ENCODE measurements at regions not wholly inside any gene's neighbourhood (a gene's known extent, or its start where the extent isn't known, plus 50 kb on each side); places are given as distances from the start of the nearest gene placed in this dataset.
"Not testable (repeated sequence)": the region's sequence is repeated elsewhere in the genome, so short reads cannot be mapped to it uniquely, and the experiment has no call there.

DNA sequence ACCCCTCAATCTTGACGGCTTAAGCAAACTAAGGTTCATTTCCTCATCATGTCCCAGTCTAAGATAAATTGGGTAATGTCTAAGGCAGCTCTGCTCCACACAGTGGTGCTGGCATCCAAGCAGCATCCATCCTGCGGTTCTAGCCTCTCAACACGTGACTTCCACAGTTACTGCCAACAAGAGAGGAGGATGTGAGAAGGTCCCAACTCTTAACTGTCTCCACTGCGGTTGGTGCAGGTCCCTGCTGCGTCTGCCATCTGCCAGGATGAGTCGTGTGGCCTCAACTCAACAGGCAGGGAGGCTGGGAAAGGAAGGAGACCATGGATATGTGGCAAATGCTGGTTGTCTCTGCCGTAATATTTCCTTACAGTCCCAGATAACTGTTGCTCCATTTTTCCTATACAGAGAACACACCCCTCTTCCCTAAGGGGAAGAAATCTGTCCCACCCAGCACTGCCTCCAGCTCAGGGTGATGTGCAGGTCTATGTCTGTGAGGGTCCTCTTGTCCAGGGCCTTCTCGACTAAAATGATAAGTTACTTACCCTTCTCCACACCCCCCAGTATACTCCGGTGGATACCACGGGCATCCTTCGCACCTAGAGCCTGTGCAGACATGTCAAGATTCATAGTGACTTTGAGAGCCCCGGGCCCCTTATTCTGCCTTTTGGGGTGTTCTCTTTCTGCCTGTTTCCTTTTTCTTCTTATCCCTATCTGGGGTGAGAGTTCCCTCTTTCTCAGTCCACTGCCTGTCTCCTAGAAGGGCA is 64.7 kb downstream of the KCNJ18 start:
- DNase-seq, result no peak

DNA sequence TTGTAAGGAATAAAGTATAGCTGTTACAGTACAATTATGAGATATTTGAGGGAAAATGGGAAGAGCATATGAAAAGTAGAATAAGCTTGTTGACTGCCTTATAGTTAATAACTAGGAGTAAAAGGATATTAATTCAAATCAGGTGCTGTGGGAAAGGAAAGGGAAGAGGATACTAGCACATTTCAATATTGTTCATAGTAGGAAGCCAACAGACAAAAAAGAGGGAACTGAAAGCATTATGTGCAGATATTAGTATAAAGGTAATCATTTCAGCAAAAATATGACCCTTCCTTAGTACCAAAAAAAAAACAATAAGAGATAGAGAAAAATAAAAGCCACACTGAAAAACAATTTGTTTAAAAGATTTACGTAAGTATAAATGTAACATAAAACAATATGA is 67.3 kb downstream of the KCNJ18 start:
- DNase-seq, result not testable (repeated sequence)

DNA sequence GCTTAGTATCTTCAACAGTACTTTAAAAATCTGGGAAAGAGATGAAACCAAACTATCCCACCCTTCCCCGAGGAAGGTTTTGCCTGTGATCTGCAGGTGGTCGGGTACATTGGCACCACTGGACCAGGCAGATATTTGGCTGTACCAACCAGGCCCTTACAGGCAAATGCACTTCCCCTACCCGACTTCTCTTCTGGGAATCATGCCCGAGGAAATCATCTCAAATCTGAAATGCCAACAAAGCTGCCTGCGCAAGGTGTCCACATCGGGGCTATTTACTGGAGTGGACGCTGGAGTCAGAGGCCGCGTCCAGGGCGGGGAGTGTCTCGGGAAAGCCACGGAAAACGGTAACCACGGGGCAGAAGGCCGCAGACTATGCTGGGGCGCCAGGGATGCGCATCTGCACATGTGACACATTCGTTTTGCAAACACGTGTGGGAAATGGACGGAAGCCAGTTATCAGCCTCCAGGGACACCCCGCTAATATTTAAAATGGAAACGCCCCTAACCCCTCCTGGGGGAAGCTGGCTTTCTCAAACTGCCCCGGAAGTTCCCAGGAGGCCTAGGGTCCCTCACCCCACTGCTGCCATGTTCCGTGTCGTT is 71.5 kb downstream of the KCNJ18 start:
- DNase-seq, result not testable (repeated sequence)

DNA sequence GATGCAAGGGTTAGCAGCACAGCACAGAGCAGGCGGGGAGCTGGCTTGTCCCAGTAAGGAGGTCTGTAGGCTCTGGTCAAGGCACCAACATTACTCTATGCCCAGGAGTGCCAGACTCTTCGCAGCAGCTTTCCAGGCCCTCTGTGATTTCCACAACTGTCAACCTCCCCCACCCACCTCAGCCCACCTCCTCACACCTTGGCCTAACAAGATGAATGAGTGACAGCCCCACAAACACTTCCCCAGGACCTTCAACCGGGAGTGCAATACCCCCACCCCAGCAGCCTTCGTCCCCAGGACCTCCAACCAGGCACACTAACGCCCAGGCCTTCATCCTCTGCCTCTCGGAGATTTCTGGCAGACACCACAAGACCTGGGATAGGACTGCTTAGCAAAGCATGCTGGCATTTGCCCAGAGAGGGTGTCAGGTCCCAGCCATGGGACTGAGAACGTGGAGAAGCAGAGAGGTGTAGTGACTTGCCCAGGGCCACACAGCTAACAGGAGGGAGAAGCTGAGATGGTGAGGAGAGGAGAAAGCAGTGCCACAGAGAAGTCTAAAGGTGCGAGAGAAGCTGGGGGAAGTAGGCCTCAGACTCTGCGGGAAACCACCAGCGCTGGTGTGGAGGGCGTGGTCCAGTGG is 73.4 kb downstream of the KCNJ18 start:
- not testable (repeated sequence) for DNase-seq

DNA sequence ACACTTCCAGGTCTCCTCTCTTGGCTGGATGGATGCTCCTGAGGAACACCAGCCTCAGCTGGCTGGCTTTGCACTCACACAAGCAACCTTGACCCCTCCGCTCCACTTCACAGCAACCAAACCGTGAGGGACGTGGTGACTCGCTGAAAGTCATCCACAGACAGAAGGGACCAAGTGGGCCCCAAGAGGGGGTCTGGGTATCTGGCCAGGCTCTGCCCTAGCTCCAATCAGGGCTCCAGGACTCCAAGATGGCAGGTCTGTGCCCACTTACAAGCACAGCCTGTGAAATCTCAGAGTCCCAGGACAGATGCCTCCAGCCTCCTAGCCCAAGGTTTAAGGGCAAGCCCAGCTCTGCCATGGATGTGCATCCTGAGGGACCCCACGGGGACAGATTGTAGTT is 74.2 kb downstream of the KCNJ18 start:
- not testable (repeated sequence) for DNase-seq

DNA sequence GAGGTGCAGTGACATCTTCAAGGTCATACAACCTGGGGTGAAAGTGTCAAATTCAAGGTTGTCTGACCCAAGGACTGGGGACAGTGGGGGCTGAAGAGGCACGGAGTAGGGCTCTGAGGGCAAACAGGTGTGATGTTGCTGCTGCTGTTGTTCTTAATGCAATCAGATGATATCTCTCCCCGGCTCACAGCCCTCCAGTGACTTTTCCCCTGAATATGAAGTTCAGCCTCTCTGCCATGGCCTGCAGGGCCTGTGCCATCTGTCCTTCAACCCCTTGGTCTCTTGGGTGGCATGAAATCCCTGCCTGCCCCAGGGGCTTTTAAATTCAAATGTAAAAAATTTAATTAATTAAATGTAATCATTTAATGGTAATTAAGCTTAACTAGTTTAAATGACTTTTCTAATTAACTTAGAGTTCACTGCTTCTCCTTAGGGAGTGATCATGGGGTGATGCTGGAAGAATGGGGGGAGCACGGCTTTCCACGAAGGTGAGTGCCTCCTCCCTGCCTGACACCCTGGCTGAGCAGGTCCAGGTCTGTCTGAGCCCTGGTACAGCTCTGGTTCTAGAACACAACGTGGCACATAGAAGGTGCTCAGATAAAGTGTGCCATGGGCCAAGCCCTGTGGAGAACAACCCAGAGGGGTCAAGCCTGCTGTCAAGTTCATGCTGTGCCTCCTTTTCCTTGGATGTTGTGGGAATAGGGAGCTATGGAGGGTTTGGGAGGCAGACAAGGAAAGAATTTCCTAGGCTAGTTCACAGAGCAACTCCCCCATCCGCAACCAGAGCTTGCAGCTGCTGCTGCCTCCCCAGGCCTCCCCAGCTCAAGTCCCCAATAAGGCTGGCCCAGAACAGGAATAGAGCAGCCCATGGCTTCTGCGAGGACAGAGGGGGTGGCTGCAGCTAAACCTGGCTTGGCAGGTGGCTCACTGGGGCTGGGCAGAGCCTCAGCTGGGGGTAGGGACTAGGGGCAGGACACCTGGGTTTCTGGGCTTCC is 75.1 kb downstream of the KCNJ18 start:
- not testable (repeated sequence) for DNase-seq

DNA sequence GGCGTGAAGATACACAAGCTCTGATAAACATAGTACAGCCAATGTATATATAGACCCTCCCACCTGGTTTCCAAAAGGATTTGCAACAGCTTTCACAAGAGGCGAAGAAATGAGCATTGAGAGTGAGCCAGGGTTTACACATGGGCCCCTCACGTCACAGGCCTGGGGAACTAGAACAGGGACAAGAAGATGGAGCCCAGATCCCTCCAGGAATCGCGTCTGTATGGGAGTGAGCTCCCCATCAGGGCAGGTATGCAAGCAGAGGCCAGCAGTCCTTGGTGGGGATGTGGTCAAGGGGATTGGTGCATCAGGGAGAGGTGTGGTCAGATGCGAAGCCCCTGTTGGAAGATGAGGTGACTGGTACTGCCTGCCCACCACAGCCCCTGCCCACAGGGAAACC is 75.9 kb downstream of the KCNJ18 start:
- DNase-seq, result not testable (repeated sequence)

DNA sequence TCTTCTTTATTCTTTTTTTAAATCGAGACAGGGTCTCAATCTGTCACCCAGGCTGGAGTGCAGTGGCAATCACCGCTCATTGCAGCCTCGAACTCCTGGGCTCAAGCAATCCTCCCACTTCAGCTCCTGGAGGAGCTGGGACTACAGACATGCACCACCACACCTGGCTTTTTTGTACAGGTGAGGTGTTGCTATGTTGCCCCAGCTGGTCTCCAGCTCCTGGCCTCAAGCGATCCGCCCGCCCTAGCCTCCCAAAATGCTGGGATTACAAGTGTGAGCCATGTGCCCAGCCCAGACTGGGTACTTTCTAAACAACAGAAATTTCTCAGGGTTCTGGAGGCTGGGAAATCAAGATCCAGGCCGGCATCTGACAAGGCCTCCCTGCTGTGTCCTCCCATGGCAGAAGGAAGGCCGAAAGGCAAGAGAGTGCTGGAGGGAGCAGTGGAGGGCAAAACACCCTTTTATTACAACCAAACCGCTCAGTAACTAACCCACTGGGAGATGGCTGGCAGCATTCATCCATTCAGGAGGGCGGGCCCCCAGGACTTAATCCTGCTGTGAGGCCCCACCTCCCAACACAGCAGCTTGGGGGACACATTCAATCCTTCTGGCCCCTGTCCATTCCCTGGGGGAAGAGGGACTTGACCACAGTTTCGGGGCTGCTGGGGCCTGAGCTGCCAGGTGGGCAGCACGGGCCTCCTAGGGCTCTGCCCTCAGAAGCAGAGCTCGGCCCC is 76.6 kb downstream of the KCNJ18 start:
- not testable (repeated sequence) for DNase-seq

DNA sequence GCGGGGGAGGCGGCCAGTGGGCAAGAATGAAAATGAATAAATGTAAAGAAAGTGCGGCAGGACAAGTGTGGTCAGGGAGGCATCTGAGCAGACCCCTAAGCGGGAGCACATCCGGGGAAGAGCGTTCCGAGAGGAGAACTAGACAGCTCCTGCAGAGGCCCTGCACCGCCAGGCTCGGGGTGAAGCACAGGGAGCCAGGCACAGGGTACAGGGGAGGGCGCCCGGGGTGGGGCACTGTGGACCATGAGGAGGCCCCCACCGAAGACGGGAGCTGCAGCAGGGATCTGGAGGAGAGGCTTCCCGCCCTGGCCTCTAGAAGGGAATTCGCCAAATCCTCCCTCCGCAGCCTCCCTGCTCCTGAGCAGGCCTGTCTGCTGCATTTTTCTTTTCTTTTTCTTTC is 77.5 kb downstream of the KCNJ18 start:
- DNase-seq, result not testable (repeated sequence)

DNA sequence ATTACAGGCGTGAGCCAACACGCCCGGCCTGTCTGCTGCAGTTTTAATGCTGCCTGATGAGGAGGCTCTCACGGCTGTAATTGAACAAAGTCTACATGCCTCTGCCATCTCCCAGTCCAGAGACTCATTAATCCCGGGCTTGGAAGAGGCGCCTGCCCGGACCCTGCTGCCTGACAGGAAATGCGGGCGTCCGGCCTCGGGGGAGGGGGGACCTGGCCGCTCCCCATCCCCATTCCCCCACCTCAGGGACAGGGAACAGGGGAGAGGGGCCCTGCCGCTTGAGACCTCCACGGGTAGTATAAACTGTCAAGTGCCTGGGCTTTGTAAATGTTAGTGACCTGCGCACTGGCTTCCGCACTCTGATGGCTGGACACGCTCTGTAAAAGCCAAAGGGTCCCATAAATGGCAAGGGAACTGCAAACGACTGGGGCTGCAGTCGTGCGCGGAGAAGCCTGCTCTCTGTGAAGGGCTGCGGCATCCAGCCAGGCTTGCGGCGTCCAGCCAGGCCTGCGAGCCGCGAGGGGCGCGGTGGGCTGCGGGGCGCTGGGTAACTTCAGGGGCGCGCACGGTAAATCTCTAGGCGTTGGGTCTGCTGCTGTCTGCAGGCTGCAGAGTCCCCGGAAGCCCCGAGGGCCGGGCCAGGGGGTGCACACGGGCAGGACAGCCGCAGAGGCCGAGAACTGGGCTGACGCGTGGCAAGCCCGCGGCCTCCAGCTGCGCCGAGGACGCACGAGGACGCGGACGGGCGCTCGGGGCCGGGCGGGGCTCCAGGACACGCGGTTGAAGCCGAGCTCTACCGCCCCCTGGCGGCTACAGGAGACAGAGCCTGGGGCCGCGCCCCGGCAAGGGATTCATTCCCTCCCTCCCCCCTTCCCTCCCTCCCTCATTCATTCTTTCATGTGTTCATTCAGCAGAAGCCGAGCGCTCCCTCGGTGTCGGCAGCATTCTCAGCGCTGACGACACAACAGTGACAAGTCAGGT is 78.4 kb downstream of the KCNJ18 start:
- not testable (repeated sequence) for DNase-seq

DNA sequence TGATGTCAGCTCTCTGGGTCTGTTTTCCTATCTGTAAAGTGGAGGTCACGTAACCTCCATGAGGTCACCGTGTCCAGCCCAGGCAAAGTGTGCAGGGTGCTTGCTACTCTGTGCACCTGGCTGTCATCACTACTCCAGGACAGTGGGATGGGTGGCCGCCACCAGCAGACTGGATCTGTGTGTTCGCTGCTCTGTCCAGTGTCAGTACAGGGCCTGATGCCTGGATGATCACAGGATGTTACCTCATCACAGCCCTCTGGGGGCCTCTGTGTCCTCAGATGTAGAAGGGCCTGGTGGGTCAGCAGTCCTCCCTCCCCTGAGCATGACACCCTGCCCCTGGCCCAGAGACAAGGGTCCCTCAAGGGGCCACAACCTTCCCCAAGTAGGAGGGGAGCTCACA is 80.0 kb downstream of the KCNJ18 start:
- DNase-seq, result no peak

DNA sequence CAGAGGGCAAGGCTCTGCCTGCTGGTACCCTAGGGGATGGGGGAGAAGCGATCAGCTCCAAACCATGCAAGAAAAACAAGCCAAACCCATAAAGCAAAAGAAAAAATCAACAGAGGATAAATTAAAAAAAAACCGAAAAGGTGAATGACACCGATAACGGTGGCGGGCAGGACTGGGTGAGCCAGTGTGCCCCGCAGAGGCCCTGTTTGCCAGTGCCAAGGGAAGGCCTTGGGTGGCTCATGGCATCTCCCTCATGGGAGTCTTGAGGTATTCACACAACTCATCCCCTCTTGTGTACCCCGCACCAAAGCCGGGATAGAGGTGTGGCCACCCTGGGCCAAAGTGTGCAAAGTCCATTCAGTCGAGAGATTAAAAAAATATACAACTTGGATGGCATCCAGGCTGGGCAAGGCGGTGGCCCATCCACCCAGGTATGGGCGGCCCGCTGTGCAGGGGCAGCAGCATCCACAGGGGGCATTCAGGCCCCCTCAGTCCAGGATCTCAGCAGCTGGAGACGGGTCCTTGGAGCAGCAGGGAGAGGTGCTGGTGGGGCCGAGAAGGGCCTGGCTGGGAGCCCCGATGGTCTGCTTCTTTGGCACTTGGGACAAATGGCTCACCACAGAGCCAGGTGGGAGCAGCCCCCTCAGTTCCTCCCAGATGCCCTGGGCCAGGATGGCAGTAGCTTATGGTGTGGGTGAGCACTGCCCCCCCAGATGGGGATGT is 80.8 kb downstream of the KCNJ18 start:
- DNase-seq, result not testable (repeated sequence)

DNA sequence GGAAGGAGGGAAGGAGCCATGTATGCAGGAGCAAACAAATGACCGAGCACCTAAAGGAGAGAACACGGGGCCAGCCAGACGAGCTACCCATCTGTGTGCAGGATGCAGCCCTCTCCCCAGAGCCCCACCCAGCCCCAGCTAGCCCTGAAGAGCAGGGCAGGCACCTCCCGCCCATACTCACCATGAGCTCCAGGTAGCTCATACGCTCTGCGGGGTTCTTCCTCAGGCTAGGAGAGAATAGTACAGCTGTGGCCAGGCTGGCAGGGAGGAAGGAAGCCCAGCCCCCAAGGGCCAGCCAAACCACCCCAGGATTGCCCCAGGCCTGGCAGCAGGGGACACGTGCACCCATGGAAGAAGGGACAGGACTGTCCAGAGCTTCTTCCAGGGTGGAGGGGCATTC is 81.9 kb downstream of the KCNJ18 start:
- no peak for DNase-seq

DNA sequence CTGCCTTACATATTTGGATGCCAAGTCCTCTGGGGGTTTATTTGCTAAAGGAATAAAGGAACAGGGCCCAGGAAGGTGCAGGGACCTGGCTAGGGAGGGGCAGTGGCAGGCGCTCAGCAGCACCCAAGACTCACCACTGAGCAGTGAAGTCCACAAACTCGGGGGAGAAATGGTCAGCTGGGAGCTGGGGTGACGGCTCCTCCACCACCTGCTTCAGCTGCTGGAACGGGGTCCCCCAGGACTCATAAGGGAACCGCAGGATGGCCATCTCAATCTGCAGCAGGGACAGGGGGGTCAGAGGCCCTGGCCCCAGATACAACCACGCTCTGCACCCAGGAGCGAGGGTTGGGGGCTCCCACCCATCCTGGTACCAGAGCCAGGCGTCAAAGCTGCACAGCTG is 83.2 kb downstream of the KCNJ18 start:
- not testable (repeated sequence) for DNase-seq

DNA sequence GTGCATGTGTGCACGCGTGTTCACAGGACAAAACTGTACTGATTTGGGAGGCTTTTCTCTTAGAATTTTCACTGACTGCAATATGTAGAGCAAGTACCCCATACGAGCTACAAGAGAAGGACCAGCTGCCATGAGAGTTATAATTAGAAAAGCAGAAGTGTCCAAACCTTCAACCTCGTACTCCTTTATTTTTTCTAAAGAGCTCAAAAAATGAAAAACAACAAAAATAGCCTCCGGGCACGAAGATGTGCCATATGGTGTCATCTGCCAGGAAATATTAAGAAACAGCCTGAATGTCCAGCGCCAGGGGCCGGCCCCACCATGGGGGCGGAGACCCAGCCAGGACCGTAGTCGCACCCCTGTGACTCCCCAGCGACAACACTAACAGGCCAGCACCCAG is 84.6 kb downstream of the KCNJ18 start:
- DNase-seq, result not testable (repeated sequence)

DNA sequence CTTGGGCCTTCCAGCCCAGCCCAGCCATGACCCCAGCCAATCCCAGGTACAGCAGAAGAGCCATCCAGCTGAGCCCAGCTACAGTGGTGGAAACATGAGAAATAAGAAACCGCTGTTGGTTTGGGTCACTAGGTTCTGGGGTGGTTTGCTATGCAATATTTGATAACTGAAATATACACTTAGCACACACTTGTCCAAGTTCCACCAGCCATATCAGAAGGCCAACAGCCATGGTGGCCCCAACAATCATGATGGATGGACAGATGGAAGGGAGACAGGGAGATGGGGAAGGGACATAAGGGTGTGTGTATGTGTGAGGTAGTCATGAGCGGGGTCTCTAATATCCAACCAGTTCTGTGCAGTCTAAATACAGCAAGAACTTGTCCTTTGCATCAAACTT is 86.5 kb downstream of the KCNJ18 start:
- not testable (repeated sequence) for DNase-seq

DNA sequence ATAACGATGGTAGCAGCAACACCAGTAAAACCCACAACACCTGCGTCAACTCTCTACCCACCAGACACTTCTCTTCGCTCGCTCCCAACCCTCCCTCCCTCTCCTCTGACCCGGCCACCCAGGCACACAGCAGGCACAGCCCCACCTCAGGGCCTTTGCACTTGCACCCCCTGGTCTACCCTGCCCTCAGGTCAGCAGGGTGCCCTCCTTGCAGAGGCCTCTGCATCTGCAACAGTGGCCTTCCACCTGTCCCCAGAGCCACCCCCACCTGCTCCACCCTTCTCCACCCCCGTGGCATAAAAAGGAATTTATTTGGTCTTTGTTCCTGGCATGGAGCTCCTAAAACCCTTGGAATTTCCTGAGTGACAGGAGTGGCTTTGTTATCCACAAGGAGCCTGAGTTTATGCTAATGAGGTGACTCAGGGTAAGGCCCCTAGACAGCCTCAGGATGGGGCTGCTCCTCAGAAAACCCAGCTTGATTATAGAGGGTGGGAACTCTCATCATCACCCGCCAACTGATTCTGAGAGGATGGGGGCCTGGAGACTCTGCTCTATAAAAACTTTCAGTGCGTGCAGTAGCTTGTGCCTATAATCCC is 88.1 kb downstream of the KCNJ18 start:
- DNase-seq, result not testable (repeated sequence)

DNA sequence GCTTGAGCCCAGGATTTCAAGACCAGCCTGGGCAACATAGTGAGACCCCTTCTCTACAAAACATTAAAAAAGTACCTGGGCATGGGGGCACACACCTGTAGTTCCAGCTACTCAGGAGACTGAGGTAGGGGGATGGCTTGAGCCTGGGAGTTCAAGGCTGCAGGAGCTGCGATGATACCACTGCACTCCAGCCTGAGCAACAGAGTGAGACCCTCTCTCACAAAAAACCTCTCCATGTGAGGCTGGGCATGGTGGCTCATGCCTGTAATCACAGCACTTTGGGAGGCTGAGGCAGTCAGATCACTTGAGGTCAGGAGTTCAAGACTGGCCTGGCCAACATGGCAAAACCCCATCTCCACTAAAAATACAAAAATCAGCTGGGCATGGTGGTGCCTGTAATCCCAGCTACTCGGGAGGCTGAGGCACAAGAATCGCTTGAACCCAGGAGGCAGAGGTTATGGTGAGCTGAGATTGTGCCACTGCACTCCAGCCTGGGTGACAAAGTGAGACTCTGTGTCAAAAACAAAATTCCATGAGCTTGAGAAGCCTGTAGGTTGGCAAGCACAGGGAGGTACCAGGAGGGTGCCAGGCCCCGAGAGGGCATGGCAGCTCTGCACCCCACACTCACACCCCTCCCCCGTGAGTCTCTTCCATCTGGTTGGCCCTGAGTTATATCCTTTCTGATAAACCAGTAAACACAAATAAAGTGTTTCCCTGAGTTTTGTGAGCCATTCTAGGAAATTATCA is 88.8 kb downstream of the KCNJ18 start:
- not testable (repeated sequence) for DNase-seq

DNA sequence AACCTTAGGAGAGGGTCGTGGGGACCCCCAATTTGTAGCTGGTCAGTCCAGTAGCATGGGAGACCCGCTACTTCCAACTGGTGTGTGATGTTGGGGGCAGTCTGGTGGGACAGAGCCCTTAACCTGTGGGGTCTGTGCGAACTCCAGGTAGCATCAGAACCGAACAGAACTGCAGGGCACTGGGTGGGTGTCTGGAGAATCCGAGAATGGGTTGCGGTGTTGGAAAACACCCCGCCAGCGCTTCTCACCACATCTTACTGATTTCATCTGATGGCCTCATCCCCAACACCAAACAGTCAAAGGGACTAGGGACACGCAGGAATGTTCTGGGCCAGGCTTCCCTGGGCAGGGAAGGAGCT is 89.3 kb downstream of the KCNJ18 start:
- DNase-seq, result not testable (repeated sequence)

Data from hematopoietic multipotent progenitor cell treated with erythropoietin and hydrocortisone succinate and interleukin-3 and kit ligand, for 4 days (in vitro differentiated cells).